ENCODE measurements at regions not wholly inside any gene's neighbourhood (a gene's known extent, or its start where the extent isn't known, plus 50 kb on each side); places are given as distances from the start of the nearest gene placed in this dataset.

DNA sequence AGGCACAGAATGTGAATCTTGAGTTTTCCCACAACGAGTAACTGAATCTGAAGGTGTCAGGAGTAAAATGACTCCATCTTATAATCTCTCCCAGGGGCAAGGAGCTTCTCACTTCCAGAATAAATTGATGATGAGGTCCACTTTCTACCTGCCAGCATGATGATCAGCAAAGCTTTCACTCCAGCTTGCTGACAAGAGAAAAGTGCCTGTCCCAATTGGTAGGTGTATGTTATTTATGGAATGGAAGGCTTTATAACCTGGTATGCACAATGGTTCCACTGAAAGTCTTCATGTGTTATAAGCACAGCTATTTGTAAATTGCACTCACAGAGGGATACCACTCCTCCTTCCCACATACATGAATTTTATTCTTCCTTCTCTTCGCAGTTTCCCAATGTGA lies 401.0 kb upstream of the UBE2E3 start:
- TF ChIP-seq, protein P1, sequence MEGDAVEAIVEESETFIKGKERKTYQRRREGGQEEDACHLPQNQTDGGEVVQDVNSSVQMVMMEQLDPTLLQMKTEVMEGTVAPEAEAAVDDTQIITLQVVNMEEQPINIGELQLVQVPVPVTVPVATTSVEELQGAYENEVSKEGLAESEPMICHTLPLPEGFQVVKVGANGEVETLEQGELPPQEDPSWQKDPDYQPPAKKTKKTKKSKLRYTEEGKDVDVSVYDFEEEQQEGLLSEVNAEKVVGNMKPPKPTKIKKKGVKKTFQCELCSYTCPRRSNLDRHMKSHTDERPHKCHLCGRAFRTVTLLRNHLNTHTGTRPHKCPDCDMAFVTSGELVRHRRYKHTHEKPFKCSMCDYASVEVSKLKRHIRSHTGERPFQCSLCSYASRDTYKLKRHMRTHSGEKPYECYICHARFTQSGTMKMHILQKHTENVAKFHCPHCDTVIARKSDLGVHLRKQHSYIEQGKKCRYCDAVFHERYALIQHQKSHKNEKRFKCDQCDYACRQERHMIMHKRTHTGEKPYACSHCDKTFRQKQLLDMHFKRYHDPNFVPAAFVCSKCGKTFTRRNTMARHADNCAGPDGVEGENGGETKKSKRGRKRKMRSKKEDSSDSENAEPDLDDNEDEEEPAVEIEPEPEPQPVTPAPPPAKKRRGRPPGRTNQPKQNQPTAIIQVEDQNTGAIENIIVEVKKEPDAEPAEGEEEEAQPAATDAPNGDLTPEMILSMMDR (conservative IDR thresholded peaks at IDR 0.05): no peak
- no peak for TF ChIP-seq ZFX (IDR thresholded peaks at IDR 0.05)

All from C4-2B (cell line).